Amniotic stem cell (primary cell): ENCODE measurements at regions not wholly inside any gene's neighbourhood (a gene's known extent, or its start where the extent isn't known, plus 50 kb on each side); places are given as distances from the start of the nearest gene placed in this dataset.
"Not testable (repeated sequence)": the region's sequence is repeated elsewhere in the genome, so short reads cannot be mapped to it uniquely, and the experiment has no call there.

ENCODE experiments used
- DNase-seq: peaks from one replicate; lab custom pipeline; 2025; lab: John Stamatoyannopoulos, UW

GRCh38 chr19:28686756-28687155 lies 526.2 kb downstream of the UQCRFS1 start:
- no peak for DNase-seq

- DNase-seq: no peak
These were observed 527.1 kb downstream of the UQCRFS1 start for GRCh38 chr19:28685802-28686201.

- DNase-seq: not testable (repeated sequence)
These were observed 527.9 kb downstream of the UQCRFS1 start for GRCh38 chr19:28685077-28685476.

GRCh38 chr19:28680111-28680510 lies 532.8 kb downstream of the UQCRFS1 start:
- no peak for DNase-seq

- DNase-seq: no peak
These were observed 542.1 kb downstream of the UQCRFS1 start for GRCh38 chr19:28670836-28671235.

- DNase-seq: no peak
These were observed 543.1 kb downstream of the UQCRFS1 start for GRCh38 chr19:28669804-28670203.

- no peak for DNase-seq
These were observed 545.5 kb downstream of the UQCRFS1 start for GRCh38 chr19:28667348-28667977.

- no peak for DNase-seq
These were observed 547.2 kb downstream of the UQCRFS1 start for GRCh38 chr19:28665748-28666147.

GRCh38 chr19:28656644-28657043 lies 556.3 kb downstream of the UQCRFS1 start:
- DNase-seq: no peak

GRCh38 chr19:28655054-28655453 lies 557.9 kb downstream of the UQCRFS1 start:
- no peak for DNase-seq

- DNase-seq: no peak
These were observed 560.2 kb downstream of the UQCRFS1 start for GRCh38 chr19:28652765-28653164.

- DNase-seq: no peak
These were observed 566.3 kb downstream of the UQCRFS1 start for GRCh38 chr19:28646629-28647028.

GRCh38 chr19:28644169-28644775 lies 568.7 kb downstream of the UQCRFS1 start:
- DNase-seq: no peak

GRCh38 chr19:28642787-28643683 lies 569.9 kb downstream of the UQCRFS1 start:
- DNase-seq: no peak

- no peak for DNase-seq
These were observed 571.6 kb downstream of the UQCRFS1 start for GRCh38 chr19:28641395-28641794.

- no peak for DNase-seq
These were observed 572.4 kb downstream of the UQCRFS1 start for GRCh38 chr19:28640506-28640905.

- DNase-seq: no peak
These were observed 574.5 kb downstream of the UQCRFS1 start for GRCh38 chr19:28638445-28638844.

- no peak for DNase-seq
These were observed 576.2 kb downstream of the UQCRFS1 start for GRCh38 chr19:28636706-28637105.

- DNase-seq: no peak
These were observed 576.8 kb downstream of the UQCRFS1 start for GRCh38 chr19:28636016-28636629.

GRCh38 chr19:28634837-28635236 lies 578.1 kb downstream of the UQCRFS1 start:
- DNase-seq: no peak

GRCh38 chr19:28634019-28634328 lies 579.0 kb downstream of the UQCRFS1 start:
- DNase-seq: no peak

- no peak for DNase-seq
These were observed 579.5 kb downstream of the UQCRFS1 start for GRCh38 chr19:28633319-28634018.
